Activated CD4-positive, alpha-beta T cell treated with anti-CD3 and anti-CD28 coated beads, Interleukin-2, amount 10 ng/mL, durations not matched to agents 7 days and 5 days (primary cell): ENCODE measurements at regions not wholly inside any gene's neighbourhood (a gene's known extent, or its start where the extent isn't known, plus 50 kb on each side); places are given as distances from the start of the nearest gene placed in this dataset.

Source experiments
- CTCF ChIA-PET: fragments of 350-600 bp; sonication (Branson Sonifier 250); formaldehyde crosslinking; loops from one replicate; lab custom pipeline; 2021; ENCODE audit warnings: antibody characterized with exemption; lab: Charles Lee
- POLR2A ChIA-PET: fragments of 350-600 bp; sonication (Branson Sonifier 250); formaldehyde crosslinking; loops from one replicate; lab custom pipeline; 2021; ENCODE audit warnings: antibody characterized with exemption; lab: Charles Lee
- DNase-seq: peaks from one replicate; pipeline ENCODE4 v3.0.0-alpha.2; 2020
- H3K27ac Mint-ChIP-seq: one replicate; pipeline ENCODE4 v1.8.0; 2021; ENCODE audit warnings: mild to moderate bottlenecking, moderate library complexity, mixed read lengths
- H3K27me3 Mint-ChIP-seq: one replicate; pipeline ENCODE4 v1.8.0; 2021; ENCODE audit warnings: mixed read lengths
- H3K36me3 Mint-ChIP-seq: one replicate; pipeline ENCODE4 v1.8.0; 2021; ENCODE audit warnings: low read depth, mixed read lengths
- H3K4me1 Mint-ChIP-seq: one replicate; pipeline ENCODE4 v1.8.0; 2021; ENCODE audit warnings: mixed read lengths
- H3K4me3 Mint-ChIP-seq: one replicate; pipeline ENCODE4 v1.8.0; 2021; ENCODE audit warnings: mild to moderate bottlenecking, moderate library complexity, mixed read lengths
- H3K9me3 Mint-ChIP-seq: one replicate; pipeline ENCODE4 v1.8.0; 2021; ENCODE audit warnings: mixed read lengths

- POLR2A ChIA-PET, result no interaction called here
- Mint-ChIP-seq H3K4me3 (no peak overlapping the region), H3K27ac (no peak overlapping the region), H3K4me1 (no peaks in the 10 kb centered on the region), H3K36me3 (no peaks in the 10 kb centered on the region), H3K9me3 (no peaks in the 10 kb centered on the region), H3K27me3 (no peaks in the 10 kb centered on the region)
- CTCF ChIA-PET, result no interaction called here
- no peak for DNase-seq
Measured at GRCh38 chr2:23135481-23136100, 249.4 kb upstream of the KLHL29 start.

- Mint-ChIP-seq H3K4me3 (no peak overlapping the region), H3K4me1 (no peaks in the 10 kb centered on the region), H3K27me3 (no peaks in the 10 kb centered on the region), H3K27ac (no peak overlapping the region), H3K36me3 (no peaks in the 10 kb centered on the region), H3K9me3 (no peaks in the 10 kb centered on the region)
- POLR2A ChIA-PET, result no interaction called here
- CTCF ChIA-PET, result no interaction called here
- DNase-seq, result no peak
Measured at GRCh38 chr2:23137166-23137565, 247.8 kb upstream of the KLHL29 start.

- Mint-ChIP-seq H3K27ac (no peak overlapping the region), H3K4me3 (no peak overlapping the region), H3K9me3 (no peaks in the 10 kb centered on the region), H3K27me3 (no peaks in the 10 kb centered on the region), H3K4me1 (no peaks in the 10 kb centered on the region), H3K36me3 (no peaks in the 10 kb centered on the region)
- no peak for DNase-seq
- POLR2A ChIA-PET, result no interaction called here
- CTCF ChIA-PET, result no interaction called here
Measured at GRCh38 chr2:23138701-23139100, 246.3 kb upstream of the KLHL29 start.

- H3K27ac Mint-ChIP-seq, result no peak overlapping the region
- no peaks in the 10 kb centered on the region for H3K4me1 Mint-ChIP-seq
- CTCF ChIA-PET, result no interaction called here
- H3K36me3 Mint-ChIP-seq, result no peaks in the 10 kb centered on the region
- H3K27me3 Mint-ChIP-seq, result peaks cover 11% of the 10 kb centered on the region
- DNase-seq, result no peak
- POLR2A ChIA-PET, result no interaction called here
- no peaks in the 10 kb centered on the region for H3K9me3 Mint-ChIP-seq
- no peak overlapping the region for H3K4me3 Mint-ChIP-seq
Measured at GRCh38 chr2:23145460-23145859, 239.5 kb upstream of the KLHL29 start.

- no peaks in the 10 kb centered on the region for H3K9me3 Mint-ChIP-seq
- ChIA-PET POLR2A (no interaction called here), CTCF (no interaction called here)
- H3K4me1 Mint-ChIP-seq, result no peaks in the 10 kb centered on the region
- H3K36me3 Mint-ChIP-seq, result no peaks in the 10 kb centered on the region
- H3K27me3 Mint-ChIP-seq, result peaks cover 13% of the 10 kb centered on the region
- DNase-seq, result no peak
- no peak overlapping the region for H3K4me3 Mint-ChIP-seq
- no peak overlapping the region for H3K27ac Mint-ChIP-seq
Measured at GRCh38 chr2:23146011-23146410, 239.0 kb upstream of the KLHL29 start.

- Mint-ChIP-seq H3K4me1 (no peaks in the 10 kb centered on the region), H3K9me3 (no peaks in the 10 kb centered on the region)
- CTCF ChIA-PET, result no interaction called here
Measured at GRCh38 chr2:23148342-23148741, 236.6 kb upstream of the KLHL29 start.

GRCh38 chr2:23149777-23150176 lies 235.2 kb upstream of the KLHL29 start:
- ChIA-PET CTCF (no interaction called here), POLR2A (no interaction called here)
- H3K4me3 Mint-ChIP-seq, result no peak overlapping the region
- H3K4me1 Mint-ChIP-seq, result no peaks in the 10 kb centered on the region
- H3K27ac Mint-ChIP-seq, result no peak overlapping the region
- DNase-seq, result no peak
- no peaks in the 10 kb centered on the region for H3K36me3 Mint-ChIP-seq
- no peaks in the 10 kb centered on the region for H3K9me3 Mint-ChIP-seq
- H3K27me3 Mint-ChIP-seq, result peaks cover 13% of the 10 kb centered on the region

More at GRCh38 chr2:23148342-23148741, 236.6 kb upstream of the KLHL29 start:
- DNase-seq, result no peak
- H3K36me3 Mint-ChIP-seq, result no peaks in the 10 kb centered on the region
- peaks cover 13% of the 10 kb centered on the region for H3K27me3 Mint-ChIP-seq
- no peak overlapping the region for H3K4me3 Mint-ChIP-seq
- POLR2A ChIA-PET, result no interaction called here
- H3K27ac Mint-ChIP-seq, result no peak overlapping the region

GRCh38 chr2:23153484-23153883 lies 231.5 kb upstream of the KLHL29 start:
- POLR2A ChIA-PET, result no interaction called here
- CTCF ChIA-PET, result no interaction called here
- no peak for DNase-seq
- H3K36me3 Mint-ChIP-seq, result no peaks in the 10 kb centered on the region
- H3K4me3 Mint-ChIP-seq, result no peak overlapping the region
- H3K27me3 Mint-ChIP-seq, result peaks cover 2% of the 10 kb centered on the region
- no peak overlapping the region for H3K27ac Mint-ChIP-seq
- no peaks in the 10 kb centered on the region for H3K9me3 Mint-ChIP-seq
- no peaks in the 10 kb centered on the region for H3K4me1 Mint-ChIP-seq

- Mint-ChIP-seq H3K4me3 (no peak overlapping the region), H3K4me1 (no peaks in the 10 kb centered on the region), H3K27me3 (peaks cover 2% of the 10 kb centered on the region), H3K27ac (no peak overlapping the region), H3K36me3 (no peaks in the 10 kb centered on the region), H3K9me3 (no peaks in the 10 kb centered on the region)
- ChIA-PET POLR2A (no interaction called here), CTCF (no interaction called here)
- DNase-seq, result no peak
Measured at GRCh38 chr2:23155022-23155421, 230.0 kb upstream of the KLHL29 start.

GRCh38 chr2:23157812-23158211 lies 227.2 kb upstream of the KLHL29 start:
- Mint-ChIP-seq H3K9me3 (no peaks in the 10 kb centered on the region), H3K27ac (no peak overlapping the region), H3K36me3 (no peaks in the 10 kb centered on the region), H3K4me1 (no peaks in the 10 kb centered on the region), H3K4me3 (no peak overlapping the region), H3K27me3 (no peaks in the 10 kb centered on the region)
- POLR2A ChIA-PET, result no interaction called here
- CTCF ChIA-PET, result no interaction called here
- no peak for DNase-seq

GRCh38 chr2:23158306-23158705 lies 226.7 kb upstream of the KLHL29 start:
- no peaks in the 10 kb centered on the region for H3K36me3 Mint-ChIP-seq
- no peaks in the 10 kb centered on the region for H3K4me1 Mint-ChIP-seq
- H3K4me3 Mint-ChIP-seq, result no peak overlapping the region
- H3K27ac Mint-ChIP-seq, result no peak overlapping the region
- DNase-seq, result no peak
- POLR2A ChIA-PET, result no interaction called here
- H3K27me3 Mint-ChIP-seq, result no peaks in the 10 kb centered on the region
- H3K9me3 Mint-ChIP-seq, result no peaks in the 10 kb centered on the region
- CTCF ChIA-PET, result no interaction called here

GRCh38 chr2:23159746-23160405 lies 225.1 kb upstream of the KLHL29 start:
- no peaks in the 10 kb centered on the region for H3K36me3 Mint-ChIP-seq
- CTCF ChIA-PET, result no interaction called here
- H3K4me3 Mint-ChIP-seq, result no peak overlapping the region
- POLR2A ChIA-PET, result no interaction called here
- H3K27me3 Mint-ChIP-seq, result peaks cover 2% of the 10 kb centered on the region
- no peak for DNase-seq
- H3K27ac Mint-ChIP-seq, result no peak overlapping the region
- no peaks in the 10 kb centered on the region for H3K4me1 Mint-ChIP-seq
- H3K9me3 Mint-ChIP-seq, result no peaks in the 10 kb centered on the region

- POLR2A ChIA-PET, result no interaction called here
- Mint-ChIP-seq H3K4me1 (no peaks in the 10 kb centered on the region), H3K9me3 (no peaks in the 10 kb centered on the region)
Measured at GRCh38 chr2:23164173-23164572, 220.8 kb upstream of the KLHL29 start.

GRCh38 chr2:23169896-23170295 lies 215.1 kb upstream of the KLHL29 start:
- no peak for DNase-seq
- ChIA-PET CTCF (no interaction called here), POLR2A (no interaction called here)
- H3K4me3 Mint-ChIP-seq, result no peak overlapping the region
- H3K36me3 Mint-ChIP-seq, result no peaks in the 10 kb centered on the region
- H3K4me1 Mint-ChIP-seq, result no peaks in the 10 kb centered on the region
- H3K9me3 Mint-ChIP-seq, result no peaks in the 10 kb centered on the region
- peaks cover 4% of the 10 kb centered on the region for H3K27me3 Mint-ChIP-seq
- no peak overlapping the region for H3K27ac Mint-ChIP-seq

More at GRCh38 chr2:23164173-23164572, 220.8 kb upstream of the KLHL29 start:
- H3K36me3 Mint-ChIP-seq, result no peaks in the 10 kb centered on the region
- H3K27ac Mint-ChIP-seq, result no peak overlapping the region
- no peak for DNase-seq
- H3K4me3 Mint-ChIP-seq, result no peak overlapping the region
- peaks cover 3% of the 10 kb centered on the region for H3K27me3 Mint-ChIP-seq
- CTCF ChIA-PET, result interaction anchor here (0.6 kb wide), 1 partner anchor 763 kb away, joined by 3 read pairs; the partner anchor contains the start of gene ATAD2B
